HCT116 (cell line): ENCODE measurements at regions not wholly inside any gene's neighbourhood (a gene's known extent, or its start where the extent isn't known, plus 50 kb on each side); places are given as distances from the start of the nearest gene placed in this dataset.

ENCODE experiments used
- ATAC-seq: fragments of 200-7000 bp; cut with Tn5 transposase; 2 replicates; pipeline ENCODE4 v1.9.1; 2020; ENCODE audit warnings: mild to moderate bottlenecking, moderate library complexity
- BruUV-seq: library from RNA; stranded (reverse); fragments of 400-500 nt; replicated peaks from 2 replicates; lab custom pipeline; 2021; lab: Mats Ljungman, UMichigan
- CTCF ChIA-PET: fragments of 300-600 bp; sonication (Branson Sonifier 250); formaldehyde crosslinking; loops from one replicate; lab custom pipeline; 2021; ENCODE audit warnings: antibody characterized with exemption; lab: Charles Lee
- POLR2A ChIA-PET: fragments of 300-600, 350-600 bp; sonication (Branson Sonifier 250); formaldehyde crosslinking; loops from one replicate; lab custom pipeline; 2021; ENCODE audit warnings: antibody characterized with exemption; lab: Charles Lee
- RAD21 ChIA-PET, 2 experiments: fragments of 300-600 bp; sonication (Branson Sonifier 250); formaldehyde crosslinking; loops; one replicate each; lab custom pipeline; 2023; ENCODE audit warnings: low total read pairs in 2 of 2; ENCODE audit not compliant: uncharacterized antibody in 2 of 2, unreplicated experiment in 2 of 2, low non-redundant PET in 1 of 2; lab: Charles Lee
- DNase-seq: peaks from one replicate; pipeline ENCODE4 v3.0.0-alpha.2; 2010; ENCODE audit warnings: low read depth, low spot score
- H2AFZ ChIP-seq: fragments of 200-600 bp; shearing (Covaris generic), sonication (generic); 2 replicates; pipeline ENCODE4 v1.6.1; 2017; ENCODE audit warnings: low read depth, mixed run types, mixed read lengths, antibody characterized with exemption, low read length; ENCODE audit not compliant: poor library complexity, severe bottlenecking
- H3K27ac ChIP-seq: 2 replicates; pipeline ENCODE4 v1.5.1; 2012; ENCODE audit warnings: low read depth, low read length
- H3K27me3 ChIP-seq: fragments of 200-600 bp; sonication (generic); 2 replicates; pipeline ENCODE4 v1.6.1; 2016; ENCODE audit warnings: mixed run types, low read length, mixed read lengths; ENCODE audit not compliant: insufficient read depth
- H3K36me3 ChIP-seq, 2 experiments: fragments of 200-500 bp in 1 of 2; fragments of 200-600 bp in 1 of 2; sonication (Bioruptor generic) in 1 of 2; sonication (generic) in 1 of 2; 2 replicates each; pipeline versions ENCODE4 v1.5.1 to v1.6.1; 2014 to 2016; ENCODE audit warnings: low read length in 2 of 2, inconsistent platforms in 1 of 2, mixed read lengths in 1 of 2, mixed run types in 1 of 2; ENCODE audit not compliant: insufficient read depth in 2 of 2, control insufficient read depth in 1 of 2
- H3K4me1 ChIP-seq, 2 experiments: fragments of 200-600 bp in 1 of 2; sonication (generic) in 1 of 2; 2 replicates each; pipeline versions ENCODE4 v1.5.1 to v1.6.1; 2012 to 2017; ENCODE audit warnings: low read length in 2 of 2, inconsistent platforms in 1 of 2, mild to moderate bottlenecking in 1 of 2, mixed read lengths in 1 of 2, mixed run types in 1 of 2, moderate library complexity in 1 of 2; ENCODE audit not compliant: insufficient read depth in 2 of 2, control insufficient read depth in 1 of 2
- H3K4me2 ChIP-seq: fragments of 200-600 bp; sonication (generic); 2 replicates; pipeline ENCODE4 v1.6.1; 2017; ENCODE audit warnings: mixed run types, low read length, mixed read lengths
- H3K4me3 ChIP-seq, 2 experiments: fragments of 200-600 bp in 1 of 2; sonication (generic) in 1 of 2; replicated peaks in 1 of 2; 2 replicates each; pipeline ENCODE4 v1.5.1; 2011 to 2016; ENCODE audit warnings: low read length in 2 of 2, control low read depth in 1 of 2, low read depth in 1 of 2, mild to moderate bottlenecking in 1 of 2, mixed read lengths in 1 of 2, mixed run types in 1 of 2
- H3K79me2 ChIP-seq: fragments of 200-600 bp; sonication (generic); 2 replicates; pipeline ENCODE4 v1.6.1; 2017; ENCODE audit warnings: mild to moderate bottlenecking, mixed run types, low read length, moderate library complexity, mixed read lengths; ENCODE audit not compliant: insufficient read depth
- H3K9ac ChIP-seq: fragments of 200-600 bp; sonication (generic); 2 replicates; pipeline ENCODE4 v1.6.1; 2016; ENCODE audit warnings: low read length, mixed read lengths
- H3K9me2 ChIP-seq: fragments of 200-600 bp; sonication (generic), shearing (Covaris generic); 2 replicates; pipeline ENCODE4 v1.6.1; 2017; ENCODE audit warnings: mixed run types, mild to moderate bottlenecking, moderate library complexity; ENCODE audit not compliant: insufficient read depth
- H3K9me3 ChIP-seq, 2 experiments: fragments of 200-500 bp in 1 of 2; fragments of 200-600 bp in 1 of 2; sonication (Bioruptor generic) in 1 of 2; sonication (generic) in 1 of 2; 2 replicates each; pipeline ENCODE4 v1.6.1; 2014 to 2017; ENCODE audit warnings: low read length in 2 of 2, mixed read lengths in 2 of 2, inconsistent platforms in 1 of 2, low read depth in 1 of 2, mild to moderate bottlenecking in 1 of 2, mixed run types in 1 of 2, moderate library complexity in 1 of 2; ENCODE audit not compliant: control insufficient read depth in 1 of 2, insufficient read depth in 1 of 2
- H4K20me1 ChIP-seq: fragments of 200-600 bp; sonication (generic), shearing (Covaris generic); 2 replicates; pipeline ENCODE4 v1.6.1; 2017; ENCODE audit warnings: mixed run types, mild to moderate bottlenecking, moderate library complexity; ENCODE audit not compliant: insufficient read depth
- EGR1 ChIP-seq: IDR thresholded peaks from 2 replicates; pipeline ENCODE4 v1.6.1; 2012; ENCODE audit warnings: low read depth
- SIN3A ChIP-seq: IDR thresholded peaks from 2 replicates; pipeline ENCODE4 v1.6.1; 2012; ENCODE audit warnings: low read depth
- intact Hi-C: fragments of 100-400 bp; cut with micrococcal nuclease; formaldehyde crosslinking; loops from 2 replicates; pipeline ENCODE4 v1.10.0; 2022
- TF ChIP-seq, protein P1 (sequence below): IDR thresholded peaks from 2 replicates; pipeline ENCODE4 v1.6.1; 2011; ENCODE audit warnings: mild to moderate bottlenecking, low read length, moderate library complexity; ENCODE audit not compliant: insufficient replicate concordance; ENCODE audit errors: extremely low read depth

DNA sequence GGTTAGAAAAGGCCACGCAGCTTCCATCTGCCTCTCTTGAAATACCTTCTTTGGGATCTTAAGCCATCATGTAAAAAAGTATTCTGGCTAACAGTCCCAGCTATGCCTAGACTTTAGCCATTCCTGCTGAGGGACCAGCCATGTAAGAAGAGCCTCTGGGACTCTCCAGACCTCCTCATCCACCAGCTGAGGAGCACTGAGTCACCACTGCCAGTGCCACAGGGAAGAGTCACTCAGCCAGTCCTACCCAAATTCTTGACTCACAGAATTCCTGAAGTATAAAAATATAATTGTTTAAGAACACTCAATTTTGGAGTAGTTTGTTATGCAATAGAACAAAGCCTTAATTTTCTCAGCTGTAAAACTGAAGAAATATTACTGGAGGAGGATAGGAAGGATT, 436.7 kb downstream of the ZEB2 start:
- DNase-seq (no peak), ATAC-seq (no peak)
- no peak overlapping the region for H3K27ac ChIP-seq
- H3K4me3 ChIP-seq, result no peak overlapping the region
- no peaks in the 10 kb centered on the region for H3K9me3 ChIP-seq
- H3K79me2 ChIP-seq, result no peaks in the 10 kb centered on the region
- no peaks in the 10 kb centered on the region for H4K20me1 ChIP-seq
- RAD21 ChIA-PET, result no interaction called here
- TF ChIP-seq SIN3A, result no peak
- no peak for TF ChIP-seq EGR1
- no peaks in the 10 kb centered on the region for H3K36me3 ChIP-seq
- no peak overlapping the region for H3K9ac ChIP-seq
- H3K4me1 ChIP-seq, result peaks cover 0 to 12% of the 10 kb centered on the region in 2 experiments; a peak in 1 of 4 replicates
- H3K4me2 ChIP-seq, result no peak overlapping the region
- no peak overlapping the region for H2AFZ ChIP-seq
- no TSS peak for BruUV-seq
- CTCF ChIA-PET, result no interaction called here
- no peaks in the 10 kb centered on the region for H3K27me3 ChIP-seq
- POLR2A ChIA-PET, result no interaction called here
- no peaks in the 10 kb centered on the region for H3K9me2 ChIP-seq
- intact Hi-C loops, result no loop called here

DNA sequence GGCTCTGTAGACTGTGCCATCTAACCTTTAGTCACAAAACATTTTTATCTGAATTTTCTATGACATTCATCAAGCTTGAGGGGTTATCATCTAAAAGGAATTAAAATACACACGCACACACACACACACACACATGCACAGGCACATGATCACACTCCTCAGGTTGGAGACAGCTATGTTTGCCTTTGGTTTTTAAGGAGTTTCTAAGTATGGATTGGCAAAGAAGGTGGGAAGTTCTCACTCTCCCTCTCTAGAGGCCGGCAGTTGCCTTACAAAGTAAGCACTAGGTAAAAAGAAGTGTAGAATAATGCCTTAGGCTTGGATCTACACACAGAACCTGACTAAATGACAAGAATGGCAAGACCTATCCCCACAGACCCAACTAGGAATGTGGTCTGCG, 437.1 kb downstream of the ZEB2 start:
- H2AFZ ChIP-seq, result no peak overlapping the region
- no peak for ATAC-seq
- H3K4me1 ChIP-seq, result peaks cover 0 to 12% of the 10 kb centered on the region in 2 experiments; a peak in 1 of 4 replicates
- TF ChIP-seq, protein P1, sequence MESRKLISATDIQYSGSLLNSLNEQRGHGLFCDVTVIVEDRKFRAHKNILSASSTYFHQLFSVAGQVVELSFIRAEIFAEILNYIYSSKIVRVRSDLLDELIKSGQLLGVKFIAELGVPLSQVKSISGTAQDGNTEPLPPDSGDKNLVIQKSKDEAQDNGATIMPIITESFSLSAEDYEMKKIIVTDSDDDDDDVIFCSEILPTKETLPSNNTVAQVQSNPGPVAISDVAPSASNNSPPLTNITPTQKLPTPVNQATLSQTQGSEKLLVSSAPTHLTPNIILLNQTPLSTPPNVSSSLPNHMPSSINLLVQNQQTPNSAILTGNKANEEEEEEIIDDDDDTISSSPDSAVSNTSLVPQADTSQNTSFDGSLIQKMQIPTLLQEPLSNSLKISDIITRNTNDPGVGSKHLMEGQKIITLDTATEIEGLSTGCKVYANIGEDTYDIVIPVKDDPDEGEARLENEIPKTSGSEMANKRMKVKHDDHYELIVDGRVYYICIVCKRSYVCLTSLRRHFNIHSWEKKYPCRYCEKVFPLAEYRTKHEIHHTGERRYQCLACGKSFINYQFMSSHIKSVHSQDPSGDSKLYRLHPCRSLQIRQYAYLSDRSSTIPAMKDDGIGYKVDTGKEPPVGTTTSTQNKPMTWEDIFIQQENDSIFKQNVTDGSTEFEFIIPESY, result no peak
- no peaks in the 10 kb centered on the region for H3K36me3 ChIP-seq
- H3K9ac ChIP-seq, result no peak overlapping the region
- H3K4me2 ChIP-seq, result no peak overlapping the region
- intact Hi-C loops, result no loop called here
- no peaks in the 10 kb centered on the region for H3K9me2 ChIP-seq
- ChIA-PET RAD21 (no interaction called here), CTCF (no interaction called here), POLR2A (no interaction called here)
- H3K79me2 ChIP-seq, result no peaks in the 10 kb centered on the region
- no peak overlapping the region for H3K4me3 ChIP-seq
- no peak overlapping the region for H3K27ac ChIP-seq
- no peaks in the 10 kb centered on the region for H3K27me3 ChIP-seq
- BruUV-seq, result no TSS peak
- no peaks in the 10 kb centered on the region for H3K9me3 ChIP-seq
- H4K20me1 ChIP-seq, result no peaks in the 10 kb centered on the region
- no peak for DNase-seq
